ENCODE measurements at regions not wholly inside any gene's neighbourhood (a gene's known extent, or its start where the extent isn't known, plus 50 kb on each side); places are given as distances from the start of the nearest gene placed in this dataset.

- no peaks in the 10 kb centered on the region for H3K36me3 ChIP-seq
- no peak for DNase-seq
- no peak overlapping the region for H3K4me3 ChIP-seq
- no peak for ATAC-seq
- H3K4me1 ChIP-seq, result no peaks in the 10 kb centered on the region
- H3K27me3 ChIP-seq, result no peaks in the 10 kb centered on the region
- no peak overlapping the region for H3K27ac ChIP-seq
- TF ChIP-seq CTCF (IDR thresholded peaks at IDR 0.05), result no peak
- 61 to 64% methylated on average over 1 of the region's 1 CpG for WGBS, 2 donors
- no peak for FAIRE-seq
- intact Hi-C loops (cut with DNase I), result no loop called here
- no peaks in the 10 kb centered on the region for H3K9me3 ChIP-seq
These were observed 403.5 kb upstream of the CBLB start for GRCh38 chr3:106272302-106272701.

GRCh38 chr3:106275592-106275991 lies 406.8 kb upstream of the CBLB start:
- intact Hi-C loops (cut with DNase I), result no loop called here

GRCh38 chr3:106276151-106276550 lies 407.3 kb upstream of the CBLB start:
- Histone ChIP-seq H3K4me1 (no peaks in the 10 kb centered on the region), H3K27ac (no peak overlapping the region), H3K4me3 (no peak overlapping the region), H3K36me3 (no peaks in the 10 kb centered on the region), H3K9me3 (no peaks in the 10 kb centered on the region), H3K27me3 (no peaks in the 10 kb centered on the region)
- intact Hi-C loops (cut with DNase I), result no loop called here
- ATAC-seq (no peak), DNase-seq (no peak), FAIRE-seq (no peak)
- TF ChIP-seq CTCF (IDR thresholded peaks at IDR 0.05), result no peak

More at GRCh38 chr3:106275592-106275991, 406.8 kb upstream of the CBLB start:
- WGBS, 2 donors, result 34 to 47% methylated on average over 5 of the region's 5 CpGs
- TF ChIP-seq CTCF (IDR thresholded peaks at IDR 0.05), result no peak
- H3K4me3 ChIP-seq, result no peak overlapping the region
- H3K36me3 ChIP-seq, result no peaks in the 10 kb centered on the region
- ATAC-seq, result no peak
- no peak overlapping the region for H3K27ac ChIP-seq
- no peaks in the 10 kb centered on the region for H3K27me3 ChIP-seq
- no peak for DNase-seq
- H3K4me1 ChIP-seq, result no peaks in the 10 kb centered on the region
- no peaks in the 10 kb centered on the region for H3K9me3 ChIP-seq
- FAIRE-seq, result no peak

GRCh38 chr3:106276755-106277612 lies 408.2 kb upstream of the CBLB start:
- 58 to 66% methylated on average over 6 of the region's 6 CpGs for WGBS, 2 donors
- H3K4me3 ChIP-seq, result no peak overlapping the region
- H3K27ac ChIP-seq, result no peak overlapping the region
- no peak for DNase-seq
- no peak for ATAC-seq
- no peak for TF ChIP-seq CTCF (IDR thresholded peaks at IDR 0.05)
- intact Hi-C loops (cut with DNase I), result no loop called here
- no peaks in the 10 kb centered on the region for H3K9me3 ChIP-seq
- H3K27me3 ChIP-seq, result no peaks in the 10 kb centered on the region
- H3K4me1 ChIP-seq, result no peaks in the 10 kb centered on the region
- no peak for FAIRE-seq
- no peaks in the 10 kb centered on the region for H3K36me3 ChIP-seq

- no peaks in the 10 kb centered on the region for H3K36me3 ChIP-seq
- FAIRE-seq (no peak), ATAC-seq (no peak), DNase-seq (no peak)
- H3K9me3 ChIP-seq, result no peaks in the 10 kb centered on the region
- H3K4me1 ChIP-seq, result no peaks in the 10 kb centered on the region
- no peak for TF ChIP-seq CTCF (IDR thresholded peaks at IDR 0.05)
- intact Hi-C loops (cut with DNase I), result no loop called here
- WGBS, 2 donors, result 80 to 92% methylated on average over 1 of the region's 1 CpG
- no peak overlapping the region for H3K27ac ChIP-seq
- no peak overlapping the region for H3K4me3 ChIP-seq
- H3K27me3 ChIP-seq, result no peaks in the 10 kb centered on the region
These were observed 408.9 kb upstream of the CBLB start for GRCh38 chr3:106277731-106278130.

Data from pancreas (tissue), 10 donors.